A673 (cell line): ENCODE measurements at regions not wholly inside any gene's neighbourhood (a gene's known extent, or its start where the extent isn't known, plus 50 kb on each side); places are given as distances from the start of the nearest gene placed in this dataset.

Source experiments
- CTCF ChIP-seq: fragments of 300-800, 200-600 bp; sonication (generic); conservative IDR thresholded peaks from 2 replicates; pipeline ENCODE4 v1.5.1; 2017; ENCODE audit warnings: low read depth, mild to moderate bottlenecking, antibody characterized with exemption, low read length, moderate library complexity, mixed read lengths
- EZH2 ChIP-seq: fragments of 200-600 bp; sonication (generic); IDR thresholded peaks from 2 replicates; pipeline ENCODE4 v1.6.1; 2017; ENCODE audit warnings: borderline replicate concordance, low read depth, mild to moderate bottlenecking, mixed read lengths, antibody characterized with exemption, low read length; ENCODE audit not compliant: poor library complexity, severe bottlenecking

- no peak for TF ChIP-seq CTCF
- TF ChIP-seq EZH2, result no peak
Observed at GRCh38 chr11:128326791-128327190, 260.6 kb downstream of the ETS1 start.
